ENCODE measurements at regions not wholly inside any gene's neighbourhood (a gene's known extent, or its start where the extent isn't known, plus 50 kb on each side); places are given as distances from the start of the nearest gene placed in this dataset.

DNA sequence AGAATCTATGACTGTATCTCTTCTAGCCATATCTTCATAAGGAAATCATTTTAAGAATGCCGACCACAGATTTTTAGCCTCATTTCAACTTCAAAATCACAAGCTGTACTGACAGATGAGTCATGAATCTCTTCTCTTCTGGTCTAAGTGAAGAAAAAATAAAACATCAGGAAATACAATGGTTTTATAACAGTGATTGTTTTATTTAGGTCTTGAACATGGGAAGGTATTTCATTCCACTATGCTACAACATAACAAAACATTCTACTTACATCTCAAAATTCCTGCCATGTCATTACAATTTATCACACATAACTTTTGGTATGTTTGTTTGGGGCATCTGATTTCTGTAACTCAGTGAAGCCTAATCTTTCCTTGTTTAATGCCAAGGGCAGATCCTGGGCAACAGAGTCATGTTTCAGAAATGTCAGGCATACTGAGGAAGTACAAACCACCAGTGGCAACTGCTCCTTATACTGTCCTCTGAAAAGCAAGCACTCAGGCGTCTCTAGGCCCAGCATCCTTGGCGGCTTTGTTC, 325.0 kb downstream of the PDHA2 start:
- Mint-ChIP-seq H3K4me3 (ENCODE audit: low read depth, unreplicated experiment) (no peak overlapping the region), H3K27ac (ENCODE audit: unreplicated experiment) (no peak overlapping the region), H3K4me1 (ENCODE audit: low read depth, unreplicated experiment) (no peaks in the 10 kb centered on the region), H3K36me3 (ENCODE audit: insufficient read depth, unreplicated experiment) (no peaks in the 10 kb centered on the region), H3K27me3 (ENCODE audit: unreplicated experiment) (no peaks in the 10 kb centered on the region), H3K9me3 (ENCODE audit: low read depth, unreplicated experiment) (no peaks in the 10 kb centered on the region)
- intact Hi-C loops (cut with micrococcal nuclease; ENCODE audit: unreplicated experiment), result no loop called here
- no TSS peak for BruUV-seq (replicated peaks)
- TF ChIP-seq, protein P1, sequence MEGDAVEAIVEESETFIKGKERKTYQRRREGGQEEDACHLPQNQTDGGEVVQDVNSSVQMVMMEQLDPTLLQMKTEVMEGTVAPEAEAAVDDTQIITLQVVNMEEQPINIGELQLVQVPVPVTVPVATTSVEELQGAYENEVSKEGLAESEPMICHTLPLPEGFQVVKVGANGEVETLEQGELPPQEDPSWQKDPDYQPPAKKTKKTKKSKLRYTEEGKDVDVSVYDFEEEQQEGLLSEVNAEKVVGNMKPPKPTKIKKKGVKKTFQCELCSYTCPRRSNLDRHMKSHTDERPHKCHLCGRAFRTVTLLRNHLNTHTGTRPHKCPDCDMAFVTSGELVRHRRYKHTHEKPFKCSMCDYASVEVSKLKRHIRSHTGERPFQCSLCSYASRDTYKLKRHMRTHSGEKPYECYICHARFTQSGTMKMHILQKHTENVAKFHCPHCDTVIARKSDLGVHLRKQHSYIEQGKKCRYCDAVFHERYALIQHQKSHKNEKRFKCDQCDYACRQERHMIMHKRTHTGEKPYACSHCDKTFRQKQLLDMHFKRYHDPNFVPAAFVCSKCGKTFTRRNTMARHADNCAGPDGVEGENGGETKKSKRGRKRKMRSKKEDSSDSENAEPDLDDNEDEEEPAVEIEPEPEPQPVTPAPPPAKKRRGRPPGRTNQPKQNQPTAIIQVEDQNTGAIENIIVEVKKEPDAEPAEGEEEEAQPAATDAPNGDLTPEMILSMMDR (IDR thresholded peaks at IDR 0.05; ENCODE audit: unreplicated experiment), result no peak
- CTCF ChIA-PET, result no interaction called here
- DNase-seq, result no peak

DNA sequence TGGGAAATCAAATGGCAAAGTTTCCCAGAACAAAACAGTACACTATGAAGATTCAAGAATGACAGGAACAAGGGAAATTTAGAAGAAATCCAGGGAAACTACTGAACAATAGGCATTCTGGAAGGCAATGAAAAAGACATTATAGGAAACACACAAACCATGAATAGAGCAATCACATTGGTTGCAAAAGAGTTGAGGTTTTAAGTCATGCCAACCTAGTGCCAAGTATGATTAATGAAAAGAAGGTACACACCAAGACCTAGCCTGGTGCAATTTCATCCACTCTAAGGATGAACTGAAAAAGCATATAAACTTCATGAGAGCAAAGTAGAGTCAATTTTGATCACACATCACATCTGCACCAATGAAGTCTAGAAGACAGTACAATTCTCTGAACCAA, 326.9 kb downstream of the PDHA2 start:
- H3K4me1 Mint-ChIP-seq (ENCODE audit: low read depth, unreplicated experiment), result no peaks in the 10 kb centered on the region
- DNase-seq, result no peak
- H3K36me3 Mint-ChIP-seq (ENCODE audit: insufficient read depth, unreplicated experiment), result no peaks in the 10 kb centered on the region
- CTCF ChIA-PET, result no interaction called here
- no peak overlapping the region for H3K27ac Mint-ChIP-seq (ENCODE audit: unreplicated experiment)
- no peaks in the 10 kb centered on the region for H3K9me3 Mint-ChIP-seq (ENCODE audit: low read depth, unreplicated experiment)
- no peaks in the 10 kb centered on the region for H3K27me3 Mint-ChIP-seq (ENCODE audit: unreplicated experiment)
- TF ChIP-seq, protein P1 (IDR thresholded peaks at IDR 0.05; ENCODE audit: unreplicated experiment), result no peak
- no TSS peak for BruUV-seq (replicated peaks)
- no peak overlapping the region for H3K4me3 Mint-ChIP-seq (ENCODE audit: low read depth, unreplicated experiment)
- intact Hi-C loops (cut with micrococcal nuclease; ENCODE audit: unreplicated experiment), result no loop called here

DNA sequence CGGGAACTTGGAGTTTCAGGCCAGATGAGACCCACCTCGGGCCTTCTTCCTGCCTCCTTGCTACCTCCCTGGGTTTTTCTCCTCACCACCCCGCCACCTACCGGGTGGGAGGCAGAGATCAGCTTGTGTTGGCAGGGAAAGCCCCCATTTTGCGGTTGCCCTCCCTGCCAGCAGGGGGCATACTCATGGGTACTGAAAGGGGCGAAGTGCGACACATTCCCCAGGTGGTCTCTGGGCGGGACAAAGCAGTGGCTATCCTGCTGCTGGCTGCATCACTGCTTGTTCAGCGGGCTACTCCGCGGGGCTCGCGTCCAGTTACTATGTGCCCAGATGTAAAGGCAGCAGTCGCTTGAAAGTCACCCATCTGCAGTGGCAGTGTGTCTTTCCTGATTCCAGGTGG, 330.3 kb downstream of the PDHA2 start:
- intact Hi-C loops (cut with micrococcal nuclease; ENCODE audit: unreplicated experiment), result no loop called here
- no peak overlapping the region for H3K4me3 Mint-ChIP-seq (ENCODE audit: low read depth, unreplicated experiment)
- H3K27ac Mint-ChIP-seq (ENCODE audit: unreplicated experiment), result no peak overlapping the region
- no peaks in the 10 kb centered on the region for H3K27me3 Mint-ChIP-seq (ENCODE audit: unreplicated experiment)
- TF ChIP-seq, protein P1 (IDR thresholded peaks at IDR 0.05; ENCODE audit: unreplicated experiment), result no peak
- H3K9me3 Mint-ChIP-seq (ENCODE audit: low read depth, unreplicated experiment), result no peaks in the 10 kb centered on the region
- no peaks in the 10 kb centered on the region for H3K36me3 Mint-ChIP-seq (ENCODE audit: insufficient read depth, unreplicated experiment)
- H3K4me1 Mint-ChIP-seq (ENCODE audit: low read depth, unreplicated experiment), result peaks cover 13% of the 10 kb centered on the region
- DNase-seq, result no peak
- no TSS peak for BruUV-seq (replicated peaks)
- CTCF ChIA-PET, result no interaction called here

DNA sequence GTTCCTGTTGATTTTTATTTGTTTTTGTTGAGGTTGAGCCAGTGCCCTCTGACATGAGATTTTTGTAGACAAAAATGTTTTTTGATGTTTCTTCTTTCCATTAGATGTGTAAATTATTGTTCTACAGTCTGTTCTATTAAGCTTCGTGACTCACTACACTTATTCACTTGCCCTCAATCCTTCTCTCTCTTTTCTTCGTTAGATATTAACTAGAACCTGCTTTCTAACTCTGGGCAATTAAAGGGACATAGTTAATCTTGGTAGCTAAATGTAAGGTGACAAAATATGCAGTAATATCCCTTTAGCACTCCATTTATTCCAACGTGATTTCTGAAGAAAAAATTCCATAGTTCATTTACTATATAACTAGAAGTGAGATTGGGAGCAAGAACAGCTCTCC, 333.9 kb downstream of the PDHA2 start:
- Mint-ChIP-seq H3K9me3 (ENCODE audit: low read depth, unreplicated experiment) (no peaks in the 10 kb centered on the region), H3K36me3 (ENCODE audit: insufficient read depth, unreplicated experiment) (no peaks in the 10 kb centered on the region), H3K27me3 (ENCODE audit: unreplicated experiment) (no peaks in the 10 kb centered on the region), H3K4me1 (ENCODE audit: low read depth, unreplicated experiment) (peaks cover 13% of the 10 kb centered on the region), H3K4me3 (ENCODE audit: low read depth, unreplicated experiment) (no peak overlapping the region), H3K27ac (ENCODE audit: unreplicated experiment) (no peak overlapping the region)
- TF ChIP-seq, protein P1 (IDR thresholded peaks at IDR 0.05; ENCODE audit: unreplicated experiment), result no peak
- DNase-seq, result no peak
- BruUV-seq (replicated peaks), result no TSS peak
- CTCF ChIA-PET, result interaction anchor here (0.5 to 0.8 kb wide), 2 partner anchors 400 to 664 kb away, joined by 3 to 6 read pairs; no protein-coding TSS in a partner anchor
- intact Hi-C loops (cut with micrococcal nuclease; ENCODE audit: unreplicated experiment), result no loop called here
